ENCODE measurements at regions not wholly inside any gene's neighbourhood (a gene's known extent, or its start where the extent isn't known, plus 50 kb on each side); places are given as distances from the start of the nearest gene placed in this dataset.

DNA sequence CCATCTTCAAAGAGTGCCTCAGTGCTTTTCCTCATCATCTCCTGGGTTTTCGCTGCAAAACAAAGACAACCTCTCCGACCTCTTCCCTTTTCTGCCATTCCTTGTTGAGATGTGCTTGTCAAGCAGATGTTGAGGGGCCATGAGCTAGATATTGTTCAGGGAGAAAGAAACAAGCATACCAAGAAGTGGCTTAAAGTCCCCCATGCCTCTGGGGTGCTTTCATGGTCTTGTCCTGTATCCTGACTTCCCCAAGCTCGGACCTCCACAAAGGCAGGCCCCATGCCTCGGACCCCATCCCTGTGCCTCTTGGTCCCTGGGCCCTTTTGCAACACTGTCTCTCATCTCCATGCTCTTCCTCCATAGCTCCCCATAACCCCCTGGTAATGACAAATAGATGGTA is 103.8 kb downstream of the C1orf94 start:
- H3K27ac ChIP-seq = no peak overlapping the region
- TF ChIP-seq, protein P1, sequence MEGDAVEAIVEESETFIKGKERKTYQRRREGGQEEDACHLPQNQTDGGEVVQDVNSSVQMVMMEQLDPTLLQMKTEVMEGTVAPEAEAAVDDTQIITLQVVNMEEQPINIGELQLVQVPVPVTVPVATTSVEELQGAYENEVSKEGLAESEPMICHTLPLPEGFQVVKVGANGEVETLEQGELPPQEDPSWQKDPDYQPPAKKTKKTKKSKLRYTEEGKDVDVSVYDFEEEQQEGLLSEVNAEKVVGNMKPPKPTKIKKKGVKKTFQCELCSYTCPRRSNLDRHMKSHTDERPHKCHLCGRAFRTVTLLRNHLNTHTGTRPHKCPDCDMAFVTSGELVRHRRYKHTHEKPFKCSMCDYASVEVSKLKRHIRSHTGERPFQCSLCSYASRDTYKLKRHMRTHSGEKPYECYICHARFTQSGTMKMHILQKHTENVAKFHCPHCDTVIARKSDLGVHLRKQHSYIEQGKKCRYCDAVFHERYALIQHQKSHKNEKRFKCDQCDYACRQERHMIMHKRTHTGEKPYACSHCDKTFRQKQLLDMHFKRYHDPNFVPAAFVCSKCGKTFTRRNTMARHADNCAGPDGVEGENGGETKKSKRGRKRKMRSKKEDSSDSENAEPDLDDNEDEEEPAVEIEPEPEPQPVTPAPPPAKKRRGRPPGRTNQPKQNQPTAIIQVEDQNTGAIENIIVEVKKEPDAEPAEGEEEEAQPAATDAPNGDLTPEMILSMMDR (IDR thresholded peaks at IDR 0.05) = no peak
- no peak for TF ChIP-seq ZFX (IDR thresholded peaks at IDR 0.05; ENCODE audit: borderline replicate concordance)

DNA sequence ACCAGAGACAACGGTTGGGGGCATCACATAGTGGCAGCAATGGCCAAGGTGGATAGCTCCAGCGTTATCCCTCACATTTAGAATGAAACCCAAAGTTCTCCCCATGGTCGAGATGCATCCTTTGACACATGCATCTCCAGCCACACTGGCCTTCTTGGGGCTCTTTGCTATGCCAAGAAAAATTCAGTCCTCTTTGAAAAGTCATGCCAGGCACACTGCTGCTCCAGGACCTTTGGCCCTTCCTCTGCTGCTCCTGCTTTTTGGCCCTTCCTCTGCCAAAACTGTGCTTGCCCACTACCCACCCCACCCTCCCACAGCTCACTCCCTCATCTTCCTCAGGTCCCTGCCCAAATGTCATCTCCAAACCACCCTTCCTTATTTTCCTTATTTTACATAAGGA is 106.4 kb downstream of the C1orf94 start:
- H3K27ac ChIP-seq = no peak overlapping the region
- no peak for TF ChIP-seq ZFX (IDR thresholded peaks at IDR 0.05; ENCODE audit: borderline replicate concordance)
- TF ChIP-seq, protein P1 (IDR thresholded peaks at IDR 0.05) = no peak

DNA sequence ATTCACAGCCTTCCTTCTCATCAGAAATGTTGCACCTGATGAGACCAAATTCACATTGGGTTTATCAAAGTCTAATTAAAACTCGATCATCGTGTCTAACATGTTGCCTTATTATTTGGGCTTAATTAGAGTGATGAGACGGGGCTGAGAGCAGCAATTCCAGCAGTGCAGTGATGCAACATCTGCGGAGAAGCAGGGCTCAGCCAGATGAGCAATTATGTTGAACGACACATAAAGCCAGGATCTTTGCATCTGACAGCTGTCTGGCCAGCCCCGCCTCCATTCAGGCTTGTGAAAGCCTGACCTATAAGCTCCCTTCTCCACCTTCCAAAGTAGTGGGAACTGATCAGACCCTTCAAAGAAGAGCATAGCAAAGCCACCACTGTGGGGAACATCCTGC is 109.8 kb downstream of the C1orf94 start:
- H3K27ac ChIP-seq = no peak overlapping the region
- TF ChIP-seq, protein P1 (IDR thresholded peaks at IDR 0.05) = no peak
- TF ChIP-seq ZFX (IDR thresholded peaks at IDR 0.05; ENCODE audit: borderline replicate concordance) = no peak

DNA sequence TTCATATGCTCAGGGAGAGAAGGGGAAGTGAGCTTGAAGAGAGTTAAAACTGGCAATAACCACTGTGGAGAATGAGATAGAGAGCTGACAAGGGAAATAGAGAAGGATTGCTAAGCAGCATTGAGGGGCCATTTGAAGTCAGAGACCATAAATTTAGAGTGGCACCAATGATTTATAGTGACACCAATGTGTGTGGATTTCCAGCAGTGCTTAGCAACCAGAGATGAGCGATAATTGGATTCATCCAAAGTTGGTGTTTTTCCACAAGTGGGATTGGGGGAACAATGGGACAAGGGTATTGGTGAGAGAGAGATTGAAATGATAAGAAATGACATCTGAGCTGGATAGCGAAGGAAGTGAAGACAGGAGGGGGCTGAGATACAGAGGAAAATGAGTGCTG is 114.1 kb downstream of the C1orf94 start:
- no peak overlapping the region for H3K27ac ChIP-seq
- TF ChIP-seq ZFX (IDR thresholded peaks at IDR 0.05; ENCODE audit: borderline replicate concordance) = no peak
- TF ChIP-seq, protein P1 (IDR thresholded peaks at IDR 0.05) = no peak

DNA sequence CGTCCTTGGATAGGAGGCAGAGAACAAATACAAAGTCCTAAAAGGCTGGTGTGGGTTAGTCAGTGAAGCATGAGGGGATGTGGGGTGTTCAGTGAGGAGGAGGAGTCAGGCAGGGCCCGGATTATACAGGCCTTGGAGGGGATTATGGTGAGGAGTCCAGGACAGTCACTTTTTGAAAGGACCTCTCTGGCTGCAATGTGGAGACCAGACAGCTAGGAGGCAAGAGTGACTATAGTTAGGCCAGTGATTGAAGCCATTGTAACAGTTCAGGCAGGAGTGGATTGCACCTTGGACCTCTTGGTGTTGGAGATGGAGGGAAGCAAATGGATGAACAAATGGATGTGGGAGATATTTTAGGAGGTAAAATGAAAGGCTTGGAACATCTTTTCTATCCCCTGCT is 115.8 kb downstream of the C1orf94 start:
- H3K27ac ChIP-seq = no peak overlapping the region
- TF ChIP-seq, protein P1 (IDR thresholded peaks at IDR 0.05) = no peak
- TF ChIP-seq ZFX (IDR thresholded peaks at IDR 0.05; ENCODE audit: borderline replicate concordance) = no peak

DNA sequence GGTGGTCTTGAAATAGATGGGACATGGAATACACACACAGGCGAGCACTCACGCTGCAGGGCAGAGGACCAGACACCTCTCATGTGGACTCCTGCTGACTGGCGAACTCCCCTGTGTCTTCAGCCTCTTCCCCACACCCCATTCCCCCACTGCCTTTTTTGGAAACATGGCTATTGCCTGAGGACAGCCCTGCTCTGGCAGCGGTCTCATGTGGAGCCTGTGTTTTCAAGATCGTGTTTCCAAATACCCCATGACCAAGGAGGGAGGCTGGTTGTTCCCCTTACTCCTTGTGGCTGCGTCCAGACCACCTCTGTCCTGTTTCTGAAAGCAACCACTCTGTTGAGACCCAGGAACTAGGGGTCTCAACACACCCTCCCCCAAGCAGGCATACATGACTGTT is 119.4 kb downstream of the C1orf94 start:
- no peak overlapping the region for H3K27ac ChIP-seq
- TF ChIP-seq, protein P1 (IDR thresholded peaks at IDR 0.05) = no peak
- no peak for TF ChIP-seq ZFX (IDR thresholded peaks at IDR 0.05; ENCODE audit: borderline replicate concordance)

DNA sequence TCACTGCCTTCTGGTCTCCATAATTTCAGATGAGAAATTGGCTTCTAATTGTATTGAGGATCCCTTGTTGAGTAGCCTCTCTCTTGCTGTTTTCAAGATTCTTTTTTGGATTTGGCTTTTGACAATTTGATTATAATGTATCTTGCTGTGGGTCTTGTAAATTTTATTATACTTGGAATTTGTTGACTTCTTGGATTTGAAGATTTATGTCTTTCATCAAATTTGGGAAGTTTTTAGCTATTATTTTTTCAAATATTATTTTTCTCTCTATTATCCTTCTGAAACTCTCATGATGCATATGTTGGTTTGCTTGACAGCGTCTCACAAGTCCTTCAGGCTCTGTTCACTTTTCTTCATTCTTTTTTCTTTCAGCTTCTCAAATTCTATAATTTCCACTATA is 126.1 kb downstream of the C1orf94 start:
- TF ChIP-seq, protein P1 (IDR thresholded peaks at IDR 0.05) = no peak
- TF ChIP-seq ZFX (IDR thresholded peaks at IDR 0.05; ENCODE audit: borderline replicate concordance) = no peak
- H3K27ac ChIP-seq = no peak overlapping the region
